Panc1 (cell line): ENCODE measurements at regions not wholly inside any gene's neighbourhood (a gene's known extent, or its start where the extent isn't known, plus 50 kb on each side); places are given as distances from the start of the nearest gene placed in this dataset.

Experiments
- CTCF ChIP-seq: fragments of 450-650 bp; IDR thresholded peaks from 2 replicates; pipeline ENCODE4 v1.5.1; 2017; ENCODE audit warnings: mild to moderate bottlenecking
- POLR2AphosphoS5 ChIP-seq: IDR thresholded peaks from 2 replicates; pipeline ENCODE4 v1.6.1; 2012; ENCODE audit warnings: mild to moderate bottlenecking, low read depth, low read length, moderate library complexity
- REST ChIP-seq, 2 experiments: IDR thresholded peaks; 2 replicates each; pipeline ENCODE4 v1.6.1; 2011 to 2012; ENCODE audit warnings: low read depth in 2 of 2, control low read depth in 1 of 2, low read length in 1 of 2, mild to moderate bottlenecking in 1 of 2, moderate library complexity in 1 of 2; ENCODE audit not compliant: insufficient read depth in 1 of 2
- SIN3A ChIP-seq: IDR thresholded peaks from 2 replicates; pipeline ENCODE4 v1.6.1; 2012; ENCODE audit warnings: low read depth, mild to moderate bottlenecking, low read length, moderate library complexity, borderline replicate concordance; ENCODE audit not compliant: insufficient read depth
- TCF7L2 ChIP-seq: IDR thresholded peaks from 2 replicates; pipeline ENCODE4 v1.6.1; 2011; ENCODE audit warnings: mild to moderate bottlenecking, low read depth, low read length, inconsistent platforms

GRCh38 chr11:23884341-23884740 lies 612.5 kb upstream of the LUZP2 start:
- TF ChIP-seq CTCF (no peak), POLR2AphosphoS5 (no peak), REST (IDR thresholded peaks at IDR 0.05; ENCODE audit: insufficient read depth in 1 of 2, low read depth in 2 of 2, low read length in 1 of 2) (no peak), TCF7L2 (no peak), SIN3A (no peak)
